ENCODE measurements at regions not wholly inside any gene's neighbourhood (a gene's known extent, or its start where the extent isn't known, plus 50 kb on each side); places are given as distances from the start of the nearest gene placed in this dataset.

GRCh38 chr6:18600255-18600654, 213.1 kb downstream of the RNF144B start:
- ATAC-seq (ENCODE audit: insufficient read depth, low read depth): no peak
- Histone ChIP-seq H3K27ac (ENCODE audit: low read length) (no peak overlapping the region), H2AFZ (ENCODE audit: low read depth, low read length) (no peak overlapping the region), H3K36me3 (ENCODE audit: insufficient read depth, low read length) (no peaks in the 10 kb centered on the region), H3K4me3 (ENCODE audit: low read depth in 1 of 2, low read length in 2 of 2) (no peak overlapping the region), H3K4me1 (ENCODE audit: insufficient read depth, low read length) (no peaks in the 10 kb centered on the region), H3K27me3 (ENCODE audit: insufficient read depth, low read length, poor library complexity) (no peaks in the 10 kb centered on the region), H3K79me2 (ENCODE audit: insufficient read depth, low read length) (no peaks in the 10 kb centered on the region), H3K4me2 (ENCODE audit: insufficient read depth, low read length) (no peak overlapping the region), H4K20me1 (ENCODE audit: insufficient read depth, low read length) (no peaks in the 10 kb centered on the region), H3K9ac (ENCODE audit: low read depth, low read length) (no peak overlapping the region), H3K9me3 (ENCODE audit: insufficient read depth, low read length, severe bottlenecking) (no peaks in the 10 kb centered on the region)
- TF ChIP-seq CTCF (IDR thresholded peaks at IDR 0.05; ENCODE audit: borderline replicate concordance, extremely low read depth, low read length, poor library complexity, severe bottlenecking) (no peak), EZH2 (IDR thresholded peaks at IDR 0.05; ENCODE audit: borderline replicate concordance, low read depth, low read length, severe bottlenecking) (no peak)
- DNase-seq: no peak

GRCh38 chr6:18601516-18602020, 214.4 kb downstream of the RNF144B start:
- TF ChIP-seq CTCF (IDR thresholded peaks at IDR 0.05; ENCODE audit: borderline replicate concordance, extremely low read depth, low read length, poor library complexity, severe bottlenecking) (no peak), EZH2 (IDR thresholded peaks at IDR 0.05; ENCODE audit: borderline replicate concordance, low read depth, low read length, severe bottlenecking) (no peak)
- ATAC-seq (ENCODE audit: insufficient read depth, low read depth) (no peak), DNase-seq (no peak)
- Histone ChIP-seq H3K9me3 (ENCODE audit: insufficient read depth, low read length, severe bottlenecking) (no peaks in the 10 kb centered on the region), H4K20me1 (ENCODE audit: insufficient read depth, low read length) (no peaks in the 10 kb centered on the region), H3K27ac (ENCODE audit: low read length) (no peak overlapping the region), H3K36me3 (ENCODE audit: insufficient read depth, low read length) (no peaks in the 10 kb centered on the region), H2AFZ (ENCODE audit: low read depth, low read length) (no peak overlapping the region), H3K79me2 (ENCODE audit: insufficient read depth, low read length) (no peaks in the 10 kb centered on the region), H3K4me3 (ENCODE audit: low read depth in 1 of 2, low read length in 2 of 2) (no peak overlapping the region), H3K4me1 (ENCODE audit: insufficient read depth, low read length) (no peaks in the 10 kb centered on the region), H3K4me2 (ENCODE audit: insufficient read depth, low read length) (no peak overlapping the region), H3K27me3 (ENCODE audit: insufficient read depth, low read length, poor library complexity) (no peaks in the 10 kb centered on the region), H3K9ac (ENCODE audit: low read depth, low read length) (no peak overlapping the region)

DNA sequence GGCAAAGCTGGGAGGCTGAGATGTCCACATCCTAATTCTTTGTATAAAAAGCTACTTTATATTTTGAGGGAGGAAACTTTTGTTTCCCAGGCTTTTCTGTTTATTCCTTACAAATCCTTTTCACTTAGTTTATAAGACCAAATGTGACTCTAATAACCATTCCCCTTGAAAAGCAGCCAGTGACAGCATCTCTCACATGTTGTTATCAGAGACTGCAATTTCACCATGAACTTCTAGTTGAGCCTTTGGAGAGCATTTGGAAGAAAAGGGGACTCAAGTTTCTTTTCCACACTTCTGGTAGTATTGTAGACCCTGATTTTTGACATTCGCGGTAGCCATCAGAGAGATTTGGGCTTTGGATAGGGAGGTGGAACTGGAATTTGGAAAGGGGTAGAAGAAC, 215.8 kb downstream of the RNF144B start:
- no peaks in the 10 kb centered on the region for H3K27me3 ChIP-seq (ENCODE audit: insufficient read depth, low read length, poor library complexity)
- TF ChIP-seq EZH2 (IDR thresholded peaks at IDR 0.05; ENCODE audit: borderline replicate concordance, low read depth, low read length, severe bottlenecking) (no peak), CTCF (IDR thresholded peaks at IDR 0.05; ENCODE audit: borderline replicate concordance, extremely low read depth, low read length, poor library complexity, severe bottlenecking) (no peak)
- no peak overlapping the region for H3K27ac ChIP-seq (ENCODE audit: low read length)
- ATAC-seq (ENCODE audit: insufficient read depth, low read depth): no peak
- H3K79me2 ChIP-seq (ENCODE audit: insufficient read depth, low read length): no peaks in the 10 kb centered on the region
- H2AFZ ChIP-seq (ENCODE audit: low read depth, low read length): no peak overlapping the region
- DNase-seq: no peak
- H3K4me1 ChIP-seq (ENCODE audit: insufficient read depth, low read length): no peaks in the 10 kb centered on the region
- H3K9me3 ChIP-seq (ENCODE audit: insufficient read depth, low read length, severe bottlenecking): no peaks in the 10 kb centered on the region
- H4K20me1 ChIP-seq (ENCODE audit: insufficient read depth, low read length): no peaks in the 10 kb centered on the region
- H3K36me3 ChIP-seq (ENCODE audit: insufficient read depth, low read length): no peaks in the 10 kb centered on the region
- H3K9ac ChIP-seq (ENCODE audit: low read depth, low read length): no peak overlapping the region
- no peak overlapping the region for H3K4me2 ChIP-seq (ENCODE audit: insufficient read depth, low read length)
- H3K4me3 ChIP-seq (ENCODE audit: low read depth in 1 of 2, low read length in 2 of 2): no peak overlapping the region

DNA sequence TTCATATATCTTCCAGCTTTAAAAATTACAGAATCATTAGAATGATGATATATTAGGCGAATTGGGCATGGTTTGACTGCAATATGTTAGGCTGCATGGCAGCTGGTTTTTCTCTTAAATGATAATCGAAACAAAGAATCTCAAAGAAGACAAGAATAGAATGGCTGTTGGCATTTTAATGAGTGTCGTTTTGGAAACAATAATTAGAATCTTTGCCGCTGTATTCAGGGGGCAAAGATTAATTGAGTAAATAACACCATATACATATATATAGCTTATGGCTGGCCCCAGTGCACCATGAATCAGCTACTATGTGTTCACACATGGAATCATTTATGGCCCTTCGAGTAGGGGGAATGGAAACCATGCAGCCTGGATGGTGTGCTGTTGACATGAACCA, 216.2 kb downstream of the RNF144B start:
- no peaks in the 10 kb centered on the region for H3K27me3 ChIP-seq (ENCODE audit: insufficient read depth, low read length, poor library complexity)
- H4K20me1 ChIP-seq (ENCODE audit: insufficient read depth, low read length): no peaks in the 10 kb centered on the region
- no peak for TF ChIP-seq EZH2 (IDR thresholded peaks at IDR 0.05; ENCODE audit: borderline replicate concordance, low read depth, low read length, severe bottlenecking)
- no peak for TF ChIP-seq CTCF (IDR thresholded peaks at IDR 0.05; ENCODE audit: borderline replicate concordance, extremely low read depth, low read length, poor library complexity, severe bottlenecking)
- H3K36me3 ChIP-seq (ENCODE audit: insufficient read depth, low read length): no peaks in the 10 kb centered on the region
- H3K9ac ChIP-seq (ENCODE audit: low read depth, low read length): no peak overlapping the region
- H2AFZ ChIP-seq (ENCODE audit: low read depth, low read length): no peak overlapping the region
- no peak overlapping the region for H3K4me2 ChIP-seq (ENCODE audit: insufficient read depth, low read length)
- H3K9me3 ChIP-seq (ENCODE audit: insufficient read depth, low read length, severe bottlenecking): no peaks in the 10 kb centered on the region
- H3K4me1 ChIP-seq (ENCODE audit: insufficient read depth, low read length): no peaks in the 10 kb centered on the region
- no peaks in the 10 kb centered on the region for H3K79me2 ChIP-seq (ENCODE audit: insufficient read depth, low read length)
- ATAC-seq (ENCODE audit: insufficient read depth, low read depth) (no peak), DNase-seq (no peak)
- H3K4me3 ChIP-seq (ENCODE audit: low read depth in 1 of 2, low read length in 2 of 2): no peak overlapping the region
- no peak overlapping the region for H3K27ac ChIP-seq (ENCODE audit: low read length)
